Tibial nerve (tissue), 4 donors: ENCODE measurements at regions not wholly inside any gene's neighbourhood (a gene's known extent, or its start where the extent isn't known, plus 50 kb on each side); places are given as distances from the start of the nearest gene placed in this dataset.

ENCODE experiments used
- CTCF ChIP-seq, 5 experiments: fragments of 200-600 bp in 3 of 5; fragments of 450-650 bp in 2 of 5; sonication (generic) in 3 of 5; IDR thresholded peaks; one replicate each; pipeline ENCODE4 v1.5.1; 2016 to 2019; ENCODE audit warnings: antibody characterized with exemption in 5 of 5, mild to moderate bottlenecking in 3 of 5, moderate library complexity in 2 of 5
- EP300 ChIP-seq, 2 donors: sonication (generic); formaldehyde crosslinking; IDR thresholded peaks; one replicate each; pipeline ENCODE4 v1.6.1; 2017; ENCODE audit warnings: antibody characterized with exemption in 2 of 2, mild to moderate bottlenecking in 1 of 2
- POLR2A ChIP-seq, 2 donors: fragments of 450-650 bp; IDR thresholded peaks; one replicate each; pipeline ENCODE4 v1.6.1; 2017; ENCODE audit warnings: antibody characterized with exemption in 2 of 2, mild to moderate bottlenecking in 2 of 2, moderate library complexity in 2 of 2

GRCh38 chr1:5481889-5482288 lies 510.3 kb downstream of the NPHP4 start:
- TF ChIP-seq EP300 (IDR thresholded peaks at IDR 0.05) (no peak), CTCF (IDR thresholded peaks at IDR 0.05) (no peak), POLR2A (IDR thresholded peaks at IDR 0.05) (no peak)
